Stimulated activated CD8-positive, alpha-beta memory T cell treated with anti-CD3 and anti-CD28 coated beads, Interleukin-15, amount 100 ng/mL, for 48 hours (primary cell): ENCODE measurements at regions not wholly inside any gene's neighbourhood (a gene's known extent, or its start where the extent isn't known, plus 50 kb on each side); places are given as distances from the start of the nearest gene placed in this dataset.

Source experiments
- DNase-seq, 2 donors: peaks; one replicate each; pipeline ENCODE4 v3.0.0-alpha.2; 2020; ENCODE audit warnings: low read depth in 2 of 2

- DNase-seq = no peak
These were observed 1534.6 kb upstream of the MIR17HG start for GRCh38 chr13:89812856-89813255.

GRCh38 chr13:89816404-89816803, 1531.1 kb upstream of the MIR17HG start:
- no peak for DNase-seq

- DNase-seq = no peak
These were observed 1525.0 kb upstream of the MIR17HG start for GRCh38 chr13:89822467-89822866.

- DNase-seq = no peak
These were observed 1519.9 kb upstream of the MIR17HG start for GRCh38 chr13:89827552-89827951.

- DNase-seq = no peak
These were observed 1519.0 kb upstream of the MIR17HG start for GRCh38 chr13:89828506-89828905.

- no peak for DNase-seq
These were observed 1516.3 kb upstream of the MIR17HG start for GRCh38 chr13:89831157-89831556.

- DNase-seq = no peak
These were observed 1514.7 kb upstream of the MIR17HG start for GRCh38 chr13:89832827-89833226.

- DNase-seq = no peak
These were observed 1503.9 kb upstream of the MIR17HG start for GRCh38 chr13:89843621-89844020.

- no peak for DNase-seq
These were observed 1501.6 kb upstream of the MIR17HG start for GRCh38 chr13:89845874-89846273.

- DNase-seq = no peak
These were observed 1500.4 kb upstream of the MIR17HG start for GRCh38 chr13:89846926-89847585.

GRCh38 chr13:89852570-89852969, 1494.9 kb upstream of the MIR17HG start:
- DNase-seq = no peak

GRCh38 chr13:89856512-89856911, 1491.0 kb upstream of the MIR17HG start:
- no peak for DNase-seq

- DNase-seq = no peak
These were observed 1490.0 kb upstream of the MIR17HG start for GRCh38 chr13:89857502-89857901.

- no peak for DNase-seq
These were observed 1485.3 kb upstream of the MIR17HG start for GRCh38 chr13:89862011-89862690.

- no peak for DNase-seq
These were observed 1484.8 kb upstream of the MIR17HG start for GRCh38 chr13:89862691-89863036.

- no peak for DNase-seq
These were observed 1482.1 kb upstream of the MIR17HG start for GRCh38 chr13:89865164-89866064.

- no peak for DNase-seq
These were observed 1478.2 kb upstream of the MIR17HG start for GRCh38 chr13:89869312-89869711.

- DNase-seq = no peak
These were observed 1468.6 kb upstream of the MIR17HG start for GRCh38 chr13:89878904-89879303.

- no peak for DNase-seq
These were observed 1467.3 kb upstream of the MIR17HG start for GRCh38 chr13:89880201-89880600.

GRCh38 chr13:89883893-89884448, 1463.5 kb upstream of the MIR17HG start:
- DNase-seq = no peak

GRCh38 chr13:89890806-89891205, 1456.7 kb upstream of the MIR17HG start:
- no peak for DNase-seq

GRCh38 chr13:89891416-89891815, 1456.1 kb upstream of the MIR17HG start:
- no peak for DNase-seq
